ENCODE measurements at regions not wholly inside any gene's neighbourhood (a gene's known extent, or its start where the extent isn't known, plus 50 kb on each side); places are given as distances from the start of the nearest gene placed in this dataset.

- Mint-ChIP-seq H3K4me1 (no peaks in the 10 kb centered on the region), H3K9me3 (no peaks in the 10 kb centered on the region), H3K36me3 (ENCODE audit: low read depth) (no peaks in the 10 kb centered on the region), H3K4me3 (no peak overlapping the region), H3K27me3 (peaks cover 1% of the 10 kb centered on the region), H3K27ac (no peak overlapping the region)
- ChIA-PET CTCF (interaction anchor here (1.0 to 5.8 kb wide), 6 partner anchors 13 to 534 kb away, joined by 3 to 51 read pairs (median 8); no protein-coding TSS in a partner anchor), POLR2A (no interaction called here)
- DNase-seq, result no peak
Observed at GRCh38 chr11:88017666-88018065, 157.6 kb downstream of the RAB38 start.

GRCh38 chr11:88016392-88017170 is 158.7 kb downstream of the RAB38 start:
- Mint-ChIP-seq H3K4me1 (no peaks in the 10 kb centered on the region), H3K36me3 (ENCODE audit: low read depth) (no peaks in the 10 kb centered on the region), H3K27ac (no peak overlapping the region), H3K4me3 (no peak overlapping the region), H3K9me3 (no peaks in the 10 kb centered on the region), H3K27me3 (no peaks in the 10 kb centered on the region)
- CTCF ChIA-PET, result interaction anchor here (0.6 to 5.8 kb wide), 12 partner anchors 12 to 535 kb away, joined by 3 to 51 read pairs (median 3); no protein-coding TSS in a partner anchor
- POLR2A ChIA-PET, result interaction anchor here (1.5 kb wide), 1 partner anchor 536 kb away, joined by 5 read pairs; no protein-coding TSS in a partner anchor
- peak; percentile 60 for DNase-seq

DNA sequence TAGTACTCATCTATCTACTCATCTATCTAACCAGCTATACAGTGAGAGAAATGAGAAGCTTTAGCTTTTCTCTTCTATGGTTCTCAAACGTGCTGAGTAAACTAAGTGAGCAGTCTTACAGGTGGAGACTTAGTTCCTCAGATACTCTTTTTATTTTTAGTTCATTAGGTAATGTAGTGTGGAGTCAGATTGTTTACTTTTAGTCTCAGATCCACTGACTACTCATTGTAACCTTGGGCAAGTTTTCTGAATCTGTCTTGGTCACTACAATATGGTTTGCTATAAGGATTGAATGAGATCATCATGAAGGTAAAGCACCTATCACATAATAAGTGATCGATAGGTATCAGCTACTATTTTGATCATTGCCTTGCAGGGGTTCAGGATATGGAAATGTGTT is 160.1 kb downstream of the RAB38 start:
- Mint-ChIP-seq H3K27ac (no peak overlapping the region), H3K4me3 (no peak overlapping the region), H3K4me1 (no peaks in the 10 kb centered on the region), H3K36me3 (ENCODE audit: low read depth) (no peaks in the 10 kb centered on the region), H3K27me3 (no peaks in the 10 kb centered on the region), H3K9me3 (no peaks in the 10 kb centered on the region)
- no peak for DNase-seq
- ChIA-PET CTCF (interaction anchor here (1.1 to 5.8 kb wide), 5 partner anchors 10 to 536 kb away, joined by 3 to 51 read pairs (median 8); no protein-coding TSS in a partner anchor), POLR2A (interaction anchor here (1.5 kb wide), 1 partner anchor 537 kb away, joined by 5 read pairs; no protein-coding TSS in a partner anchor)

DNA sequence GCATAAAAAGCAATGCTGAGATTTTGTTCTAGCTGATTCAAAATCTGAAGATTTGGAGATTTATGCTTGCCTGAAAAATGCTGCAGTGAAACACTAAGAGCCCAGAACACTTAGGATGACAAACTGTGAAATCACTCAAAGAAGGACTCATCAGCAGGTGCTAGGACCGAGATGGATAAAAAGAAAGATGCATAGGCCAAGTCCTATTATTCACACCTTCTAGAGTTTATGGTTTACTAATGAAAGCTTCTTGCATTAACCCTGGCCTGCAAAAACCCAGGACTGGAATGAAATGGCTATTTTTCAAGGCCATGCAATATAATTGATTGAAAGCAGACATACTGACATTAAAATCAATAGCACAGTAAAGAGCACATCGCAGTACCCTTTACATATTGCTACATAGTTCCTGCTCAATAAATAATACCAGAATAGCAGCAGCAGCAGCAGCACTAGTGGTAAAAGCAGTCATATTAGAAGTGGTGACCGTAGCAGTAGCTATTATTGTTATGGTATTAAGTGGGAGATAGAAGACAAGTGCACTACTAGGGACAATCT is 161.7 kb downstream of the RAB38 start:
- H3K36me3 Mint-ChIP-seq (ENCODE audit: low read depth), result no peaks in the 10 kb centered on the region
- no peak overlapping the region for H3K4me3 Mint-ChIP-seq
- POLR2A ChIA-PET, result no interaction called here
- no peak overlapping the region for H3K27ac Mint-ChIP-seq
- H3K4me1 Mint-ChIP-seq, result no peaks in the 10 kb centered on the region
- CTCF ChIA-PET, result interaction anchor here (1.0 kb wide), 1 partner anchor 538 kb away, joined by 3 read pairs; no protein-coding TSS in a partner anchor
- no peak for DNase-seq
- no peaks in the 10 kb centered on the region for H3K9me3 Mint-ChIP-seq
- H3K27me3 Mint-ChIP-seq, result no peaks in the 10 kb centered on the region

DNA sequence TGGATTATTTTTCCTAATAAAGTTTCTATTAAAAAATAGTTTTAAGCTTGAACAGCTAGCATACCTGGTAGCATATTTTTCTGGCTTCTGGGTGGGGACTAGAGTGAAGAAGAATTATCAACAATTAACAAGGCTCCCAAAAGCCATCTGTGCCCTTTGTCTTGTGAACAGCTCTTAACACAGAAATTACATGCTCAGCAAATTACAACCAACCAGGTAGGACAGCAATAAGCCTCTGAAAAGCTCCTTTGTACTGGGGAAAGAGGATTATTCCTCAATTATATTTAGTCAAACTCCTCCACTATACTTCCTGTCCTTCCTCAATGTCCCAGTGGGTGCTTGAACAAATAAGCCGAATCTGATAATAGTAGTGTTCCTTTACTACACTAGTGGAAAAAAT is 162.8 kb downstream of the RAB38 start:
- peaks cover 2% of the 10 kb centered on the region for H3K27me3 Mint-ChIP-seq
- no peaks in the 10 kb centered on the region for H3K4me1 Mint-ChIP-seq
- no peak overlapping the region for H3K4me3 Mint-ChIP-seq
- no peak for DNase-seq
- no peak overlapping the region for H3K27ac Mint-ChIP-seq
- H3K9me3 Mint-ChIP-seq, result no peaks in the 10 kb centered on the region
- H3K36me3 Mint-ChIP-seq (ENCODE audit: low read depth), result no peaks in the 10 kb centered on the region
- ChIA-PET POLR2A (no interaction called here), CTCF (no interaction called here)

- DNase-seq, result no peak
- Mint-ChIP-seq H3K36me3 (ENCODE audit: low read depth) (no peaks in the 10 kb centered on the region), H3K4me3 (no peak overlapping the region), H3K27me3 (peaks cover 6% of the 10 kb centered on the region), H3K9me3 (no peaks in the 10 kb centered on the region), H3K4me1 (no peaks in the 10 kb centered on the region), H3K27ac (no peak overlapping the region)
- ChIA-PET POLR2A (no interaction called here), CTCF (no interaction called here)
Observed at GRCh38 chr11:87976009-87976408, 199.2 kb downstream of the RAB38 start.

GRCh38 chr11:87974797-87975196 is 200.4 kb downstream of the RAB38 start:
- Mint-ChIP-seq H3K27me3 (peaks cover 6% of the 10 kb centered on the region), H3K36me3 (ENCODE audit: low read depth) (no peaks in the 10 kb centered on the region), H3K27ac (no peak overlapping the region), H3K4me3 (no peak overlapping the region), H3K9me3 (no peaks in the 10 kb centered on the region), H3K4me1 (no peaks in the 10 kb centered on the region)
- ChIA-PET CTCF (interaction anchor here (0.5 to 0.6 kb wide), 2 partner anchors 577 to 1806 kb away, joined by 3 read pairs; no protein-coding TSS in a partner anchor), POLR2A (no interaction called here)
- DNase-seq, result no peak

DNA sequence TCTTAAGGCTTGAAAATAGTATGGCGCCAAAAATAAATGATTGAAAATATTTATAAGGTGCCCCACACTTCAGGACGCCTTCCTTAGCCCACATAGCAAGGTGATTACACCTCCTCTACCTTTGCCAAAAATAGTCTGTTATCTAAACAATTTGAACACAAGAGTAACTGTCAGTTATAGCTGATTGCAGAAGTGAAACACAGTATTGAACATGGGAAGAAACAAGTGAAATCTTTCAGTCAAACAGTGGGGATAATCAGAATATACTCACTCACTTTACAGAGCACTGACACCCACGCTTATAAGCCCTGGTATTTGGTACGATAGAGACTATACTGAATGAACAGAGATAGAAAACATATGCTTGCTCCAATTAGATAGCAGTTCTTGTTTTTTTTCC is 203.1 kb downstream of the RAB38 start:
- H3K27me3 Mint-ChIP-seq, result peaks cover 6% of the 10 kb centered on the region
- H3K27ac Mint-ChIP-seq, result no peak overlapping the region
- DNase-seq, result no peak
- no peaks in the 10 kb centered on the region for H3K4me1 Mint-ChIP-seq
- no peaks in the 10 kb centered on the region for H3K36me3 Mint-ChIP-seq (ENCODE audit: low read depth)
- no peaks in the 10 kb centered on the region for H3K9me3 Mint-ChIP-seq
- POLR2A ChIA-PET, result no interaction called here
- CTCF ChIA-PET, result interaction anchor here (1.2 kb wide), 1 partner anchor 44 kb away, joined by 3 read pairs; no protein-coding TSS in a partner anchor
- no peak overlapping the region for H3K4me3 Mint-ChIP-seq

GRCh38 chr11:87971354-87971753 is 203.9 kb downstream of the RAB38 start:
- ChIA-PET POLR2A (no interaction called here), CTCF (interaction anchor here (1.2 kb wide), 1 partner anchor 45 kb away, joined by 3 read pairs; no protein-coding TSS in a partner anchor)
- Mint-ChIP-seq H3K9me3 (no peaks in the 10 kb centered on the region), H3K4me3 (no peak overlapping the region), H3K4me1 (no peaks in the 10 kb centered on the region), H3K27me3 (peaks cover 6% of the 10 kb centered on the region), H3K36me3 (ENCODE audit: low read depth) (no peaks in the 10 kb centered on the region), H3K27ac (no peak overlapping the region)
- no peak for DNase-seq

DNA sequence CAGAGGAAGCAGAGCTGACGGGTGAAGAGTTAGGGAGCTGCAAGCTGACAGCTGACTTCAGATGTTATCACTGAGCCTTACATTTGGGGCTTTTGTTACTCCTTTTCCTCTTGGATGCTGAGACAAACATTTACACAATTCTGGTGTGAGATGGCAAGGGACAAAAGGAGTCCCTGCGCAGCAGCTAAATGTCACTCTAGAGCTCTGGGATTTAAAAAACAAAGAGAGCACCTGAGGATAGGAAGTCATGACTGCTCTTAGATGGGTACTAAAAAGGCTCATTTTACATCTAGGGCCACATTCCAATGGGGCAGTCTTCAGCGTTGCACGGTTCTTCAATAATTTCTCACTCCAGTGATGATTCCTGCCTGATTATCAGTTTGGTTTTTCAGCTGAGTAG is 204.5 kb downstream of the RAB38 start:
- H3K27me3 Mint-ChIP-seq, result peaks cover 6% of the 10 kb centered on the region
- DNase-seq, result no peak
- H3K9me3 Mint-ChIP-seq, result no peaks in the 10 kb centered on the region
- H3K27ac Mint-ChIP-seq, result no peak overlapping the region
- POLR2A ChIA-PET, result no interaction called here
- H3K4me3 Mint-ChIP-seq, result no peak overlapping the region
- H3K36me3 Mint-ChIP-seq (ENCODE audit: low read depth), result no peaks in the 10 kb centered on the region
- H3K4me1 Mint-ChIP-seq, result no peaks in the 10 kb centered on the region
- CTCF ChIA-PET, result interaction anchor here (1.2 kb wide), 1 partner anchor 46 kb away, joined by 3 read pairs; no protein-coding TSS in a partner anchor

DNA sequence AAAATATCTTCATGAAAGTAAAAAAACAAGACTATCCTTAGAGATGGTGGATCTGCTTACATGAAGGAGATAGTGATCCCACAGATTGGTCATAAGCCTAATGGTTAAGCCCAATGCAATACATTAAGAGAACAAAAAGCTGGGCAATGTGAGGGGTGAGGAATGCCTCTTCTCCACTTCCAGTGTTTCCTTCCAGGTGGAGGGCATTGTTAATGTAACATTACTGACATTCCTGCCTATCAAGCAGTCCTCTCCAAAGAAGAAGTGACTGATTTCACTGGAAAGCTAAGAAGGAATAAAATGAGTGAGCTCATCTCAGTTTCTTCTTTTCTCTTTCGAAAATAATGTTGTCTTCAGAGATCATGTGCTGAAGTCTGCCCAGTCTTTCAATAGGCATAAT is 207.8 kb downstream of the RAB38 start:
- Mint-ChIP-seq H3K36me3 (ENCODE audit: low read depth) (no peaks in the 10 kb centered on the region), H3K4me3 (no peak overlapping the region), H3K27ac (no peak overlapping the region), H3K9me3 (no peaks in the 10 kb centered on the region), H3K4me1 (no peaks in the 10 kb centered on the region), H3K27me3 (no peaks in the 10 kb centered on the region)
- ChIA-PET POLR2A (no interaction called here), CTCF (no interaction called here)
- DNase-seq, result no peak

DNA sequence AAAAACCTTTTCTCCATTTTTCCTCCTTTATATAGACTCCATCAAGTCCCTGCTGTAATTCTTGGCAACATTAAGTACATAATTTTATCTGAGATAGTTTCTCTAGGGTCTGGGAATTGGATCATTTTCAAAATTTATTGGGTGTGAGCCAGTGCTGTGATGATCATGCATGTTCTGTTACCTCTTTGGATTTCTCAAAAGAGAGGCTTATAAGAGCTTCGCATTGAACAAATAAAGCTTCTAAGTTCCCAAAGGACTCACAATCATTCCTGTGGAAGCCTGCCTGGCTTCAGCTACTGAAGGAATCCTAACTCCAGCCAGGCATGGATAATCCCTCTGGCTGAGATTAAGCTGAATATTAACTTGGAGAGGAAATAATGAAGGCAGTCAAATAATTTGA is 208.5 kb downstream of the RAB38 start:
- CTCF ChIA-PET, result no interaction called here
- no peaks in the 10 kb centered on the region for H3K9me3 Mint-ChIP-seq

GRCh38 chr11:87966216-87966615 is 209.0 kb downstream of the RAB38 start:
- no peaks in the 10 kb centered on the region for H3K27me3 Mint-ChIP-seq
- no peaks in the 10 kb centered on the region for H3K9me3 Mint-ChIP-seq
- POLR2A ChIA-PET, result no interaction called here
- no peaks in the 10 kb centered on the region for H3K4me1 Mint-ChIP-seq
- H3K36me3 Mint-ChIP-seq (ENCODE audit: low read depth), result no peaks in the 10 kb centered on the region
- no peak overlapping the region for H3K27ac Mint-ChIP-seq
- H3K4me3 Mint-ChIP-seq, result no peak overlapping the region
- CTCF ChIA-PET, result no interaction called here
- no peak for DNase-seq

More for the DNA sequence above, 208.5 kb downstream of the RAB38 start:
- POLR2A ChIA-PET, result no interaction called here
- no peak for DNase-seq
- Mint-ChIP-seq H3K27me3 (no peaks in the 10 kb centered on the region), H3K36me3 (ENCODE audit: low read depth) (no peaks in the 10 kb centered on the region), H3K27ac (no peak overlapping the region), H3K4me3 (no peak overlapping the region), H3K4me1 (no peaks in the 10 kb centered on the region)
